Vagina (tissue), 2 donors: ENCODE measurements at regions not wholly inside any gene's neighbourhood (a gene's known extent, or its start where the extent isn't known, plus 50 kb on each side); places are given as distances from the start of the nearest gene placed in this dataset.
"Not testable (repeated sequence)": the region's sequence is repeated elsewhere in the genome, so short reads cannot be mapped to it uniquely, and the experiment has no call there.

Experiments
- DNase-seq, 2 donors: peaks; one replicate each; pipeline ENCODE4 v3.0.0-alpha.2; 2017; ENCODE audit errors: extremely low spot score in 2 of 2
- H3K27ac ChIP-seq: fragments of 200-600 bp; sonication (generic); one replicate; pipeline ENCODE4 v1.5.1; 2019
- H3K27me3 ChIP-seq: fragments of 200-600 bp; sonication (generic); one replicate; pipeline ENCODE4 v1.5.1; 2019
- H3K36me3 ChIP-seq, 2 donors: fragments of 200-600 bp; sonication (generic); one replicate each; pipeline ENCODE4 v1.5.1; 2017 to 2019
- H3K4me1 ChIP-seq: fragments of 200-600 bp; sonication (generic); one replicate; pipeline ENCODE4 v1.5.1; 2019
- H3K4me3 ChIP-seq, 2 donors: fragments of 200-600 bp; sonication (generic); 1 replicate in 1 of 2; 2 replicates in 1 of 2; pipeline ENCODE4 v1.5.1; 2016 to 2019
- H3K9me3 ChIP-seq: fragments of 200-600 bp; sonication (generic); one replicate; pipeline ENCODE4 v1.5.1; 2019
- POLR2A ChIP-seq, 2 donors: fragments of 450-650 bp; IDR thresholded peaks; one replicate each; pipeline ENCODE4 v1.6.1; 2017; ENCODE audit warnings: antibody characterized with exemption in 2 of 2, mild to moderate bottlenecking in 2 of 2, moderate library complexity in 2 of 2
- POLR2AphosphoS5 ChIP-seq, 2 donors: sonication (generic); formaldehyde crosslinking; IDR thresholded peaks; one replicate each; pipeline ENCODE4 v1.9.0; 2017; ENCODE audit warnings: antibody characterized with exemption in 2 of 2, mild to moderate bottlenecking in 2 of 2, low read depth in 1 of 2; ENCODE audit not compliant: insufficient read depth in 1 of 2
- intact Hi-C: fragments of 100-400 bp; cut with DNase I; formaldehyde crosslinking; loops from one replicate; pipeline ENCODE4 v1.15.1; 2023
- TF ChIP-seq, protein P1 (sequence below), 3 experiments: fragments of 450-650 bp in 2 of 3; fragments of 200-600 bp in 1 of 3; sonication (generic) in 1 of 3; IDR thresholded peaks; one replicate each; pipeline ENCODE4 v1.5.1; 2017 to 2019; ENCODE audit warnings: antibody characterized with exemption in 3 of 3, mild to moderate bottlenecking in 2 of 3, moderate library complexity in 2 of 3

DNA sequence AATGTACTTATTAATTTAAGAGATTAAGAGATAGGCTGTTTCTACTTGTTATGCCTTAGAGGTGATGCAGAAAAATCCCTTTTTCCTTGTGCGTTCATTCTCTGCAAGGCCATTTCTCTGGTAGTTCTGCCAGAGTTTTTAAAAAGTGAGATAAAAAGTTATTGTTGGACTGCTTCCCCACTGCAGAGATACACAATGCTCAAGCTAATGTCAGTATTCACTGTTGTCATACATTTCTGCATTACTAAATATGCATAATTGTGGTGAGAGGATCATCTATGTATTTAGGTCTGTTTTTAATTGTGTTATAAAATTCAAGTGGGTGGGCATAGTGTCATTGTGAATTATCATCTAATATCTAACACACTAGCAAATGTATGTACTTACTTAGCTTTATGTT is 600.4 kb downstream of the HTR1B start:
- no peak for DNase-seq
- intact Hi-C loops, result no loop called here
- H3K4me1 ChIP-seq, result no peaks in the 10 kb centered on the region
- no peaks in the 10 kb centered on the region for H3K36me3 ChIP-seq
- H3K4me3 ChIP-seq, result no peak overlapping the region
- no peak overlapping the region for H3K27ac ChIP-seq
- H3K27me3 ChIP-seq, result no peaks in the 10 kb centered on the region
- no peaks in the 10 kb centered on the region for H3K9me3 ChIP-seq
- no peak for TF ChIP-seq POLR2AphosphoS5 (IDR thresholded peaks at IDR 0.05; ENCODE audit: insufficient read depth in 1 of 2, low read depth in 1 of 2)
- TF ChIP-seq, protein P1, sequence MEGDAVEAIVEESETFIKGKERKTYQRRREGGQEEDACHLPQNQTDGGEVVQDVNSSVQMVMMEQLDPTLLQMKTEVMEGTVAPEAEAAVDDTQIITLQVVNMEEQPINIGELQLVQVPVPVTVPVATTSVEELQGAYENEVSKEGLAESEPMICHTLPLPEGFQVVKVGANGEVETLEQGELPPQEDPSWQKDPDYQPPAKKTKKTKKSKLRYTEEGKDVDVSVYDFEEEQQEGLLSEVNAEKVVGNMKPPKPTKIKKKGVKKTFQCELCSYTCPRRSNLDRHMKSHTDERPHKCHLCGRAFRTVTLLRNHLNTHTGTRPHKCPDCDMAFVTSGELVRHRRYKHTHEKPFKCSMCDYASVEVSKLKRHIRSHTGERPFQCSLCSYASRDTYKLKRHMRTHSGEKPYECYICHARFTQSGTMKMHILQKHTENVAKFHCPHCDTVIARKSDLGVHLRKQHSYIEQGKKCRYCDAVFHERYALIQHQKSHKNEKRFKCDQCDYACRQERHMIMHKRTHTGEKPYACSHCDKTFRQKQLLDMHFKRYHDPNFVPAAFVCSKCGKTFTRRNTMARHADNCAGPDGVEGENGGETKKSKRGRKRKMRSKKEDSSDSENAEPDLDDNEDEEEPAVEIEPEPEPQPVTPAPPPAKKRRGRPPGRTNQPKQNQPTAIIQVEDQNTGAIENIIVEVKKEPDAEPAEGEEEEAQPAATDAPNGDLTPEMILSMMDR (IDR thresholded peaks at IDR 0.05), result no peak
- TF ChIP-seq POLR2A (IDR thresholded peaks at IDR 0.05), result no peak

DNA sequence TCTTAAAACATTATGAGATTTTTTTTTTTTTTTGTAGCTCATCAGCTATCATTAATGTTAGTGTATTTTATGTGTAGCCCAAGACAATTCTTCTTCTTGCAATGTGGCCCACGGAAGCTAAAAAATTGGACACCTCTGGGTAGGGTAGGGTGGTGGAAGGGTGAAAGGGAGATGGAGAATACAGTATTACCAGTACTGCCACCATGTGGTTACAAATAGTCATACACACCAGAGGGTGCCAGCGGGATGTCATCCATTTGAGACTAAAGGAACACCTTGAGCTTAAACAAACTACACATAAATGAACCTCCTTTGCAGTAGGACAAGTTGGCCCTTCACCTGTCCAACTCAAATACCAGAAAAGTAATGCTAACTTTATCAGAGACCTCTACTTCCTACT is 601.9 kb downstream of the HTR1B start:
- Histone ChIP-seq H3K36me3 (no peaks in the 10 kb centered on the region), H3K9me3 (no peaks in the 10 kb centered on the region), H3K4me1 (no peaks in the 10 kb centered on the region), H3K27ac (no peak overlapping the region), H3K4me3 (no peak overlapping the region), H3K27me3 (no peaks in the 10 kb centered on the region)
- DNase-seq, result no peak
- TF ChIP-seq POLR2AphosphoS5 (IDR thresholded peaks at IDR 0.05; ENCODE audit: insufficient read depth in 1 of 2, low read depth in 1 of 2) (no peak), POLR2A (IDR thresholded peaks at IDR 0.05) (no peak)
- TF ChIP-seq, protein P1 (IDR thresholded peaks at IDR 0.05), result no peak
- intact Hi-C loops, result no loop called here

DNA sequence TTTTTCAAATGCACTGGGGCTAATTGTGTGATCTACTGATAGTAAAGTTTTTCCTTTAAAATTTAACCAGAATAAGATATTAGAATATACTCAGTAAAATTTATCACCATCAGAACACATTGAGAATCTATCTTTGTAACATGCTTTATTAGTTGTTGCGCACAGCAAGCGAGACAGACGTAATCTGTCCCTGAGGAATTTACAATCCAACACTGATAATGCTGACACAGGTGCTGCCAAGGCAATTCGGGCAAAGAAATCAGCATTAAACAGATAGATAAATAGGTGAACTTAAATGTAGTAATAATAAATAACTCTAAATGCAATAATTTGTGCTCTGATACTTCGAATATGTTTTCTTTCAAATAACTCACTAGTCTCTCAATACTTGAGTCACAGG is 607.2 kb downstream of the HTR1B start:
- DNase-seq, result no peak
- Histone ChIP-seq H3K9me3 (no peaks in the 10 kb centered on the region), H3K36me3 (no peaks in the 10 kb centered on the region), H3K4me1 (no peaks in the 10 kb centered on the region), H3K27ac (no peak overlapping the region), H3K27me3 (no peaks in the 10 kb centered on the region), H3K4me3 (no peak overlapping the region)
- intact Hi-C loops, result no loop called here
- TF ChIP-seq POLR2AphosphoS5 (IDR thresholded peaks at IDR 0.05; ENCODE audit: insufficient read depth in 1 of 2, low read depth in 1 of 2) (no peak), POLR2A (IDR thresholded peaks at IDR 0.05) (no peak)
- TF ChIP-seq, protein P1 (IDR thresholded peaks at IDR 0.05), result no peak

DNA sequence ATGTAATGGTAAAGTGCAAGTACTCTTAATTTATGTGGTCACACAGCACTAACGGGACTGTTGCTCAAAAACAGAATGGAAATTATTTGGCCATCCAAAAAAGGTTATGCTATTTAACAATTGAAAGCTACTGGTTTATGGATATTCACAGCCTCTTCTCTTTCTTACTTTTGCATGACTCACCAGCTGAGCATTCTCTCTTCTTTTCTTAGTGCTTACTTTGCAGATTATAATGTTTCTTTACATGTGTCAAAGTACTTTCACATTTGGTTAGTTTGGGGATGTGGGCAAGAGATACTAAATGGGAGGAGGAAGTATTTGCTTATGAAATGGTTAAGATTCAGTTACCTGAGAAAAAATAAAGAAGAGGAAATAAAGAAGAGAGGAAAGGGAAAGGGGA is 610.5 kb downstream of the HTR1B start:
- H3K4me3 ChIP-seq, result no peak overlapping the region
- H3K27ac ChIP-seq, result no peak overlapping the region
- H3K36me3 ChIP-seq, result no peaks in the 10 kb centered on the region
- H3K9me3 ChIP-seq, result no peaks in the 10 kb centered on the region
- TF ChIP-seq POLR2AphosphoS5 (IDR thresholded peaks at IDR 0.05; ENCODE audit: insufficient read depth in 1 of 2, low read depth in 1 of 2), result no peak
- no peak for TF ChIP-seq POLR2A (IDR thresholded peaks at IDR 0.05)
- TF ChIP-seq, protein P1 (IDR thresholded peaks at IDR 0.05), result no peak
- no peaks in the 10 kb centered on the region for H3K27me3 ChIP-seq
- intact Hi-C loops, result no loop called here
- no peak for DNase-seq
- no peaks in the 10 kb centered on the region for H3K4me1 ChIP-seq

DNA sequence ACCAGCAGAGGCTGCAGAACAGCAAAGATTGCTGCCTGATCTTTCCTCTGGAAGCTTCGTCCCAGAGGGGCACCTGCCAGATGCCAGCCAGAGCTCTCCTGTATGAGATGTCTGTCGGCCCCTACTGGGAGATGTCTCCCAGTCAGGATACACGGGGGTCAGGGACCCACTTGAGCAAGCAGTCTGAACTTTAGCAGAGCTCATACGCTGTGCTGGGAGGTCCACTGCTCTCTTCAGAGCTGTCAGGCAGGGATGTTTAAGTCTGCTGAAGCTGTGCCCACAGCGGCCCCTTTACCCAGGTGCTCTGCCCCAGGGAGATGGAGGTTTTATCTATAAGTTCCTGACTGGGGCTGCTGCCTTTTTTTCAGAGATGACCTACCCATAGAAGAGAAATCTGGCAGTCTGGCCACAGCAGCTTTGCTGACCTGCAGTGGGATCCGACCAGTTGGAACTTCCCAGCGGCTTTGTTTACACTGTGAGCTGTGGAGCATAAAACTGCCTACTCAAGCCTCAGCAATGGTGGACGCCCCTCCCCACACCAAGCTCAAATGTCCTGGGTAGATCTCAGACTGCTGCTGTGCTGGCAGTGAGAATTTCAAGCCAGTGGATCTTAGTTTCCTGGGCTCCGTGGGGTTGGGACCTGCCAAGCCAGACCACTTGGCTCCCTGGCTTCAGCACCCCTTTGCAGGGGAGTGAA is 613.9 kb downstream of the HTR1B start:
- H3K4me3 ChIP-seq, H3K36me3 ChIP-seq, H3K27me3 ChIP-seq, H3K9me3 ChIP-seq, intact Hi-C loops, DNase-seq, H3K27ac ChIP-seq, H3K4me1 ChIP-seq: not testable (repeated sequence)
